ENCODE measurements at regions not wholly inside any gene's neighbourhood (a gene's known extent, or its start where the extent isn't known, plus 50 kb on each side); places are given as distances from the start of the nearest gene placed in this dataset.
"Not testable (repeated sequence)": the region's sequence is repeated elsewhere in the genome, so short reads cannot be mapped to it uniquely, and the experiment has no call there.

DNA sequence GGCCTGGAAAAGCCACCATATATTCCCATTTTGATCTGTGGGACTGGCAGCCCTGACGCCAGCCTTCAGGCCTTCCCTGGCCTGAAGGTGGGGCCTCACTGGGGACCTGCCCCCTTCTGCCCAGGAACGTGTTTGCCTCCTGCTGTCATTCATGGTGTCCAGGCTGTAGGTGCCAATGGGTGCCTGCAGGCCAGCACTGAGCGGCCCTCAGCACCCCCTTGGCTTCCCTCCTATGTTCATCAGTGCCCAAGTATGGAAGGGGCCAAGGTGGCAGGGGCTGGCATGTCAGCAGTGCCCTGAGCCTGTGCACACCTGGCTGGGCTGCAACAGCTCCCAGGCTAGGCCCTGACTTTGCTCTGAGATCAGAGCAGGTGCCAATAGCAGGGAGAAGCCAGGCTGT is 800.3 kb upstream of the RAB6C start:
- no peak for DNase-seq

DNA sequence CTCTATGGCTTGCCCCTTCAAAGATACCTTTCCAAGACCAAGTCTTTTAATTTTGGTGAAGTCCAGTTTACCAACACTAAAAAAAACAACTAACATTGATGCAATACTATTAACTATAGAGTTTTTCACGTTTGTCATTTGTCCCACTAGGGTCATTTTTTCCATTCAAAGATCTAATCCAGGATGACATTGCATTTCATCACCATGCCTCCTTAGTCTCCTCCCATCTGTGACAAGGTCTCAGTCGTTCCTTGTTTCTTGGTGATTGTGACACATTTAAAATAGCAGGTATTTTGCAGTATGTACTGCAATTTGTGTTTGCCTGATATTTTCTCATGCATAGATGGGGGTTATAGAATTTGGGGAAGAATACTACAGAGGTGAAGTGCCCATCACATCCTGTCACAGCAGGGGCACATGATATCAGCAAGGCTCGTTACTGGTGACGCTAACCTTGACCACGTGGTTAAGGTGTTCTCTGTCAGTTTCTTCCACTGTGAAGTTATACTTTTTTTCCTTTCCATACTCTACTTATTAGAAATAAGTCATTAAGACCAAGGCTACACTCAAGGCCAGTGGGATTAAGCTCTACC is 799.2 kb upstream of the RAB6C start:
- DNase-seq: no peak

GRCh38 chr2:129181433-129181832 is 798.0 kb upstream of the RAB6C start:
- DNase-seq: no peak

GRCh38 chr2:129181963-129182362 is 797.5 kb upstream of the RAB6C start:
- DNase-seq: no peak

DNA sequence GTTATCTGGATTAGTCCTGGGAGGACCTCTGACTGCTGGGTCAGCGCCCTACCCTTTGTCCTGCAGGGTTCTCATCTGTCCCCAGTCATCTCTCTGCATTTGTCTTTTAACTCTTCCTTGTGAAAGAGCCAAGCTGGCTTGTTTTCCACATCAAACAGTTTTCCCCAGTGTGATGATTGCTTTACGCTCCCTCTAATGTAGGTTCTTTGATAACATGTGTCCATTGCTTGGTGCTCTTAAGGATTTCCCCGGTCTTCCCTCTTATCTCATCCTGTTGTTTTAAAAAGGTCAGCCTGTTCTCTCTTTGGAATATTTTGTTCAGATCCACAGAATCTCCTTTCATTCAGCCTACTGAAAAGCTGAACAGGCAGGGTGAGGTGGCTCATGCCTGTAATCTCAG is 792.1 kb upstream of the RAB6C start:
- DNase-seq: no peak

DNA sequence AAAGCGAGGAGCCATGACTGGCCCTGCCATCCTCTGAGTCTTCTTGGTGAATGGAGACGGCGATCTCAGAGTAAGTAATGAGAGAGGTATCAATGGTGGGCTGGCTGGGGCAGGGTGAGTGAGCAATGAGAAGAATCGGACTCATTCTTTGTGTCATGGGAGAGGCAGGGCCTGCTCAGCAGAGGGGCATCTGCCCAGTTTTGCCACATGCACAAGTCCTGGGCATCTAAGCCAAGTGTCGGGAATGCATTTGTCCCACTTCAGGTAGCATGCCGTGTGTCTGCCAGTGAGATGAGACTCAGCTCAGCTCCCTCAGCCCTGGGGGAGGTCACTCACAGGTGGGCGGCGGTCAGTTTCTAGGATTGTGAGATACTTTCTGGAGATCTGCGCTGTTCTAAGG is 791.0 kb upstream of the RAB6C start:
- no peak for DNase-seq

GRCh38 chr2:129189617-129190319 is 789.7 kb upstream of the RAB6C start:
- DNase-seq: no peak

- DNase-seq: no peak
Observed at GRCh38 chr2:129190494-129190893, 789.0 kb upstream of the RAB6C start.

DNA sequence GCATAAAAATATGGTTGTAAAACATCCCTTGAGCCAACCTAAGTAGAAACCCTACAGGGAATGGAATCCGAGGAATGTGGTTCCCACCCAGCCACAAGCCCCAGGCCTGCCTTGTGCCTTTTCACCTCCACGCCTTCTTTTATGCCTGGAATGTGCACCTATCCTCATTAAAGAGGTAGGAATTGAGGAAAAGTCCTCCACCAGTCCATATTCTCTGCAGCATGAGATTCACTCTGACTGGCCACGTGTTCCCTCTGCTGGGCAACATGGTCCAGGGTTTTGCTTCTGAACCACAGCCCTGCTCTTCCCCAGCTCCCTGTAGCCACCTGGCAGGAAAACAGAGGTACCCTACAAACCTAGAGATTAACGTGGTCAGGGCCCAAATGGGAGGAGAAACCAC is 787.9 kb upstream of the RAB6C start:
- no peak for DNase-seq

DNA sequence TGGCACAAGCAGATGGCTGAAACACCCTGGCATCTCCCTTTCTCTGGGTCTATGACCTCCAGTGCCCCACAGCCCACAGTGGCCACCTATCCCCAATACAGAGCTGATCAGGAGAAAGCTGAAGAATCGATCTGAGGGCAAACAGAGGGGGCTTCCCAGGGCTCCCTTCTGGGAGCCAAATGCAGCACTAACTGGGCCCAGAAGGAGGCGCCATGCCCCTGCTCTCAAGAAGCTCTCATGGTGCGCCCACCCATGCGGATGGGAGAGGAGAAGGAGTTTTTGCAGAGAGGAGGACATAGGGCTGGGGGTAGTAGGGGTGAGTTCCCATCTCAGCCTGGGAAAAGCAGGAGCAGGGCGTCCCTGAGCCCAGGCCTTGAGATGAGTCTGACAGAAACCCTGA is 787.3 kb upstream of the RAB6C start:
- no peak for DNase-seq

DNA sequence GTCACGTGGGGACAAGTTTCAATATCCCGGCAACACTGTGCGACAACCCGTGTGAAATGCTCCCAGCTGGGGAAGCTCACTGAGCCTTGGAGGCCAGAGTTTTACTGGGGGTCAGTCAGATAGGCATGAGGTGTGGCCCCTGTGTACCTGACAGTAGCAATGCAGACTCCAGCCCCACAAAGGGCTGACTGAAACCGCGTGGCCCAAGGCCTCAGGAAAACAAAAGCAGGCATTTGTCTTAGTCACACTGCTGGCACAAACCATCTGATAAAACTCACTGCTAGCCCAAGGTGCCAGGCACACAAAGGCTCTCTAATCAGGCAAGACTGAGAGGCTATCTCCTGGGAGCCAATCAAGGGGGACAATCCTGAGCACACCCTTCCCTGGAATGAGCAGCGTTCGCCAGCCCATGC is 786.6 kb upstream of the RAB6C start:
- no peak for DNase-seq

GRCh38 chr2:129193961-129194360 is 785.5 kb upstream of the RAB6C start:
- no peak for DNase-seq

DNA sequence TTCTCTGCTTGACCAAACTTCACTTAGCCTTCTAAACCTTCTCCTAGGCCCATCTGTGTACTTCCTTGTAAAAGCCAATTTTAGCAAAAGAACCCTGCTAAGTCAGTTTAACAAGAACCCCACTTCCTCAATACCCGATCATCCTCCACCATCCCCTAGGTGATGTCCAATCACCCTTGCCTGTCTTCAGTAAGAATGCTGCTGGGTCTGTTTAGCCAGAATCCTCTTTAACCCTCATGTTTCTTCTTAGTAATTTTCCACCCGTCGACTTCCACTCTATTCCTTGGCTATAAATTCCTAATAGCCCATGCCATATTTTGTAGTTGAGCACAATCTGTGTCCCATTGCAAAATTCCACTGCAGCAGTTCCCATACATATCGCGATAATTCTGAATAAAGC is 780.0 kb upstream of the RAB6C start:
- no peak for DNase-seq

DNA sequence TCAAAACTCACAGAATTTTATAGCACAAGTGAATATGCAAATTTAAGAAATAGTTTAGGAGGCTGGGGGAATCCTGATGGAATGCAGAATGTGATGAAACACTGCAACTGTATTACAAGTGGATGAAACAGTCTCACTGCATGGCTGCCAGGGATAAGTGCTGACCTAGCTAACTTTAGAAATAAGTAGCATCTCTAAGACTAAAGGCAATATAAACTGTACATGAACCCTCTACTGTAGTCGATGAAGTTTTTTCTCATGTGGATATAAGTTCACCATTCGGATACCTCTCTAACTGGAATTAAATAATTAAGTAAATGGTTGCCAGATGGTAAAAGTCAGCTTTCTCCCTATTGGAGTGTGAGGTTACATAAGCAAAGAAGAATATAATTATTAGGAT is 777.8 kb upstream of the RAB6C start:
- DNase-seq: no peak

GRCh38 chr2:129203331-129203730 is 776.1 kb upstream of the RAB6C start:
- peak; percentile 5 to 75 for DNase-seq

- DNase-seq: not testable (repeated sequence)
Observed at GRCh38 chr2:129204581-129204980, 774.9 kb upstream of the RAB6C start.

- no peak for DNase-seq
Observed at GRCh38 chr2:129205176-129205575, 774.3 kb upstream of the RAB6C start.

GRCh38 chr2:129205766-129206165 is 773.7 kb upstream of the RAB6C start:
- no peak for DNase-seq

DNA sequence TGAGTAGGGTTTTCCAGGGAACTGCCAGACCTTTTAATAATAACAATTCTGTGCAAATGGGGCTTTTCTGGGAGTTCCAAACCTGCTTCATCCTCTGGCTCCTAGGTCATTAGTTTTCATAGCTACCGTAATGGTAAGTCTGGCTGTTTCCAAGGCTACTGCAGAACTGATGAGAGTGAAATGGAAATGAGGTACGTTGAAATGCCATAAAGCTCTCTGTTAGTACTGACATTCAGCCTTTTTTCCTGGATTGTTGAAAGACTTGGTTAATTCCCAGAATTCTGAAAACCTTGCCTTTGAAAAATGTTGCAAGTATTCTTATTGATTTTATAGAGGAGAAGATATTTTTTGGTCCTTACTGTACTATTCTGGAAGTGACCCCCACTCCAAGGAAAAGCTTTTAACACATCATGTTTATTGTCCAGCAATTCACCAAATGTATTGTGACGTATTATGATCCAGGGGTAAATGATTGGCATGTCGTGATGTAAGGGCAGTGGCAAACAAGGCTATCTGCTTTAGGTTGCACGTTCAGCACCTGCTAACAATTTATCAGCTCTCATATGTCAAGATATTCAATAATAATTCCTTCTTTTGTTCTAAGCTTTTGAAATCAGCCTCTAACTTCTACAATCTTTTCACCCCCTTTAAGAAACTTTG is 767.0 kb upstream of the RAB6C start:
- no peak for DNase-seq

GRCh38 chr2:129224022-129224421 is 755.4 kb upstream of the RAB6C start:
- DNase-seq: no peak

- no peak for DNase-seq
Observed at GRCh38 chr2:129224486-129224885, 755.0 kb upstream of the RAB6C start.

DNA sequence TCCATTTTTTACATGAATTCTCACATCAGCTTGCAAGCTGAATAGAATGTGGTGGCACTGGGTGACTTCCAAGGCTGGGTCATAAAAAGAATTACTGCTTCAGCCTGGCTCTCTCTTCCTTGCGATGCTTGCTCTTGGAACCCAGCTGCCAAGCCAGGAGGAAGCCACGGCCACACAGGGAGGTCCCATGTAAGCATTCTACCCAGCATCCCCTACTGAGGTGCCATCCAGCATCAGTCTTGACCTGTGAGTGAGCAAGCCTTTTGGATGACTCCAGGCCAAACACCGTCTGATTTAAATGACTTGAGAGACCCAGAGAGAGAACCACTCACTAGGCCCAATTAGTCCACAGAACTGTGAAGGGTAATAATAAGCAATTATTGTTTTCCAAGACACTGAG is 750.3 kb upstream of the RAB6C start:
- no peak for DNase-seq

GRCh38 chr2:129229830-129230441 is 749.5 kb upstream of the RAB6C start:
- no peak for DNase-seq

DNA sequence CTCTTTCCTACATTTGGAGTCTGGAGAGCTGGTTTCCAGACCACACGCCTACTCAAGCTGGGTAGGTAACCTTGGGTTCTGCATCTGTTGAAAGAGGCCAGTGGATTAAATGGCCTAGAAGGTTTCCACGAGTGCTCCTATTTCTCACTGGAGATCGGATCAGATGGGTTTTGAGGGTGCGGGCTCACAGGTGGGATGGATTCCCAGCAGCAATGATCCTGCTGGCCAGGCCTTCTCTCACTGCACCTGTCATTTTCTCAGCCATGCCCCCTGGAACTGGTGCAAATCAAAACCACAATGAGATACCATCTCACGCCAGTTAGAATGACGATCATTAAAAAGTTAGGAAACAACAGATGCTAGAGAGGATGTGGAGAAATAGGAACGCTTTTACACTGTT is 747.5 kb upstream of the RAB6C start:
- DNase-seq: no peak
